Gastroesophageal sphincter (tissue), 3 donors: ENCODE measurements at regions not wholly inside any gene's neighbourhood (a gene's known extent, or its start where the extent isn't known, plus 50 kb on each side); places are given as distances from the start of the nearest gene placed in this dataset.

ENCODE experiments used
- CTCF ChIP-seq, 4 experiments: fragments of 200-600 bp in 2 of 4; fragments of 450-650 bp in 2 of 4; sonication (generic) in 1 of 4; IDR thresholded peaks; one replicate each; pipeline ENCODE4 v1.5.1; 2017 to 2019; ENCODE audit warnings: antibody characterized with exemption in 4 of 4, mild to moderate bottlenecking in 2 of 4, moderate library complexity in 2 of 4
- EP300 ChIP-seq: sonication (generic); formaldehyde crosslinking; IDR thresholded peaks from one replicate; pipeline ENCODE4 v1.6.1; 2017; ENCODE audit warnings: antibody characterized with exemption, mild to moderate bottlenecking
- POLR2A ChIP-seq, 2 donors: fragments of 450-650 bp; IDR thresholded peaks; one replicate each; pipeline ENCODE4 v1.6.1; 2017; ENCODE audit warnings: antibody characterized with exemption in 2 of 2, mild to moderate bottlenecking in 2 of 2, moderate library complexity in 1 of 2
- POLR2AphosphoS5 ChIP-seq: sonication (generic); formaldehyde crosslinking; IDR thresholded peaks from one replicate; pipeline ENCODE4 v1.6.1; 2017; ENCODE audit warnings: antibody characterized with exemption

- TF ChIP-seq CTCF (IDR thresholded peaks at IDR 0.05), result no peak
- TF ChIP-seq POLR2AphosphoS5, result no peak
- TF ChIP-seq EP300, result no peak
- TF ChIP-seq POLR2A (IDR thresholded peaks at IDR 0.05), result no peak
Observed at GRCh38 chr22:49205483-49205800, 622.2 kb downstream of the BRD1 start.
